ENCODE measurements at regions not wholly inside any gene's neighbourhood (a gene's known extent, or its start where the extent isn't known, plus 50 kb on each side); places are given as distances from the start of the nearest gene placed in this dataset.

DNA sequence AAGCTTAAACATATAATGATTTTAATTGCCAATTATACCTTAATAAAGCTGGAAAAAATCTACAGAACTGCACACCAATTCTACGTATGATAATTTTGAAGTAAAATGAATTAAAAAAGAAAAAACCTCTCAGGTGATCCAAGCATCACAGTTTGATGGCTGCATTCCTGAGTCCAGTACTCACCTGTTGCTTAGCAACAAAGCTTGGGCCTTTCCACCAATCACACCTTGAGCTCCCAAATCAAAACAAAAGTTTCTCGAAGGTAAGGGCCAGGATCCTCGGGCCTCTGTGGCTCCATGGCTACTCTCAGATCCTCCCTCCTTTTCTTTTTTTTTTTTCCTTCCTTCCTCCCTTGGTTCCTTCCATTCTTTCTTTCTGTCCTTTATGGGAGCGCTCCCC lies 137.2 kb upstream of the PCBD1 start:
- no peak for DNase-seq

- DNase-seq = no peak
Observed at GRCh38 chr10:71028066-71028465, 139.7 kb upstream of the PCBD1 start.

DNA sequence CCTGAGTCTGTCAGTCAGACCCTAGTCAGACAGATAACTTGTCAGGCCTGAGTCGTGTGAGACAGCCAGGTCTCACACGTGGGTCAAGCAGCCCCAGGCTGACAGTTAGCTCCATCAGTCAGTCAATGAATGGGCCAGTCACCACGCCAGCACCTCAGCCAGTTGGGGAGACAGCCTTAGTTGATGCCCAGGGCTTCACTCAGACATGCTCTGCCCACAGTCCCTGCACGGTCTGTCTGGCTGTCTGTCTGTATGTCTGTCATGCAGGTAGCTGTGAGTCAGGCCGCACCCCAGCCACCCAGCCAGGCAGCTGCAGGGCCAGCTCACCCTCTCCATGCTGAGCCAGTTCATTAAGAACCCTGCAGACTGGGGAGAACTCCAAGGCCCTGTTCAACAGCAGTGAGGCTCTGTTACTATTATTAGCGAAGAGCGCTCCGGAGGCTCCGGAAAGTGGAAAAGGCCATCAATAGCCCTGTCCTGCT lies 141.1 kb upstream of the PCBD1 start:
- DNase-seq = no peak

GRCh38 chr10:71029907-71030306 lies 141.5 kb upstream of the PCBD1 start:
- DNase-seq = no peak

DNA sequence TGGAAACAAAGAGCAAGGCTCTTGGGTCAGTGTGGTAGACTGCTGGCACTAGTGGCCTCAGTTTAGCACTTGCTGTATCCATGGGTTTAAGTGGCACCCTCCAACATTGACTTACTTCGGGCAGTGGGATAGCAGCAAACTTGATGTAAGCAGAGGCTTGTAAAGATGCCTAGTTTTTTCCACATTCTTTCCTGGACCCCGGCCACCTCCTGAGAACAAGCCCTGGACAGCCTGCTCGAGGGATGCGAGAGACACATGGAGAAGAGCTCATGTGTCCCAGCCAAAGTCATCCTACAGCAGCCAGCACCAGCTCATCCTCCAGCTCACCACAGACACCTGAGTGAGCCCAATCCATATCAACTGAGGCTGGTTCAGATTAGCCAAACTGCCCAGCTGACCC lies 142.7 kb upstream of the PCBD1 start:
- no peak for DNase-seq

DNA sequence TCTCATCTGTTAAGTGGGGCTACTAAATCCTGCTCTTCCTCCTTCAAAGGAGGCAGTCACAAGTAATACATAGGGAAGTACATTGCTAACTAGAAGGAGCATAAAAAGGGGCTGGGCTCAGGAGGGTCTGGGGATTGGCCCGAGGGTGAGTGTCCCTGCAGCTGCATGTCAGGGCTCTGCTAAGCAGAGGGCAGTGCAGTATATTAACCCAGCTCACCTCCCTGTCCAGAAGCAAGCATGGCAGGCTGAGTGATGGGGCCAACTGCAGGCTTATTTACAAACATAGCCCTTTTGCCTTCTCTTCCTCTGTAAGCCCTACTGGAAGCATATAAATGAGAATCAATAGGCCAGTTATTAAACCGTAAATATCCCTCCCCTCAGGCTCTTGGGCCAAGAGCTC lies 143.2 kb upstream of the PCBD1 start:
- DNase-seq = no peak

DNA sequence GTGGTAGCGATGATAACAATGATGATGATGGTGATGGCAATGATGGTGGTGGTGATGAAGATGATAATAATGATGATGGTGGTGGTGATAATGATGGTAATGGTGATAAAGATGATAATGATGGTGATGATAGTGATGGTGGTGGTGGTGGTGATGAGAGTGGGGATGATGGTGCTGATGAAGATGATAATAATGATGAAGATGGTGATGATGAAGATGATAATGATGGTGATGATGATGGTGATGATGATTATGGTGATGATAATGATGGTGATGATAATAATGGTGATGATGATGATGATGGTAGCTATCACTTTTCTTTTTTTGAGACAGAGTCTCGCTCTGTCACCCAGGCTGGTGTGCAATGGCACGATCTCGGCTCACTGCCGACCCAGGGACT lies 144.5 kb upstream of the PCBD1 start:
- DNase-seq = no peak

DNA sequence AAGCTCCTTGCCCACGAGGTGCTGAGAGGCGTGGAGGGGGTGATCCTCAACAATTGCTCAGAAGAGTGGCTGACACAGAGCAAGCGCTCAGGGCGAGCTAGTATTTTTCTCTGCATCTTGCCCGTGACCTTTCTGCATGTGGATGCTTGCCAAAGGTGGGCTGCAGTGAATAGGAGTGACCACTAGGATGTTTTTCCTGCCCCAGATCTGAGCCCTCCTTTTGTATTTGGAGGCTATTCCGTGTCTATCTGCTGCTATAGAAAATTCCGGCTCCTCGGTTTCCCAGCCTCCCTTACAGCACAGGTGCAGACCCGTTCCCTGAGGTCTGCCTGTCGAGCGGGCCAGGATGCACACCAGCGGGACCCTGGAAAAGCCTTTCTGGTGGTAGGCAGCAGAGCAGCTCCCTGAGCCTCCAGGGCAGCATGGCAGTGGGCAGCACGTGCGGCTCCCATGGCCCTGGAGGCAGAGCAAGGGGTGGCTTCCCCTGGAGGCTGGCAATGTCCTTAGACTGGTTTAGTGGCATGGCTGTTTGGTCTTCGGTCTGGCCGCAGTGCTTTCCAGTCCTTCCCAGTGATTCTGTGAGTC lies 145.1 kb upstream of the PCBD1 start:
- DNase-seq = no peak

GRCh38 chr10:71035511-71036296 lies 147.3 kb upstream of the PCBD1 start:
- no peak for DNase-seq

DNA sequence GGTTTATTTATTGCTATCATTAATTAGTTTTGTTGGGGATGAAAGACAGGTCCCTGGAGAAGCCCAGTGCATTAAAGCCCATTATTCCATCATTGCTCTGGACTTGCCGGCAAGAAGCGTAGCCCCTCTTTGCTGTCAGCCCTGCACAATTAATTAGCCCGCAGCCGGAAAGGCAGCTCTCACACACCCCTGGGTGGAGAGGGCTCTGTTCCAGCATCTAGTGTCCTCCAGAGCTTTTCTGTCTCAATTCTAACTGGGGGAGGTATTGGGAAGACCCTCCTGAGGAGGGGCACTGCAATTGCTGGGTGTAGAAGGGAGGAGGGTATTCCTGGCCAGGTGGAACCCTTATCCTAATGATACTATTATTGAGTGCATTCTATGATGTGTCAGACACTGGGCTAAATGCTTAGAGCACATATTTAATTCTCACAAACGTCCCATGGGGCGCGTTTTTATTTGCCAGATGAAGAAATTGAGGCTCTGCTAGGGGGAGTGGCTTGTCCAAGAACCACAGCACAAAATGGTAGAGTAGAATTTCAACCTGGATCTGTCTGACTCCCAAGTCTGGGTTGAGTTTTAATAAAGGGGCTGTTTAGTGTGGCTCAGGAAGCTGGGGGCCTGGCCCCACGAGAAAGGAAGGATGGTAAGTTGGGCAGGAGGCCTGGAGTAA lies 148.1 kb upstream of the PCBD1 start:
- no peak for DNase-seq

DNA sequence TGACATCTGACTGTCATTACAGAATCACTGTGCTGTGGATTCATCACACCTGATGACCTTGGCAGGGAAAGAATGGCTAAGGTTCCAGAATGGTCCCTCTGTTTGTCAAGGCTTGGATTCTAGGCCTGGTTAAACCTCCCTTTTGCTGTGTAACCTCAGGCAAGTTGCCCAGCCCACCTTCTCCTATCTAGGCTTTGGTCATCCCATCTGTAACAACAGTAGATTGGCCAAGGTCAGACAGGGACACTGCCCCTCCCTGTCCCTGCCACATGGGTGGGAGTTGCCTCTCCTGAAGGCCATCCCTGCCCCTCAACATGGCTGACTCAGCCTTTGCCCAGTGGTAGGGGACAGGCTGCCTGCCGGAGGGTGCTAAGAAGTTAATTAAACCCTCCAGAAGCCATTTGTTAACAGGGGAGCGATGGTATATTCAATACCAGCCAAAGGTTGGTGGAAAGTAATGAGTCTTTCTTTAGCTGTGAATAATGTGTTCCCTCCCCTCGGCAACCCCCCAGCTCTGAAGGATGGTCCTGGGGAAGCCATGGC lies 149.8 kb upstream of the PCBD1 start:
- DNase-seq = no peak

DNA sequence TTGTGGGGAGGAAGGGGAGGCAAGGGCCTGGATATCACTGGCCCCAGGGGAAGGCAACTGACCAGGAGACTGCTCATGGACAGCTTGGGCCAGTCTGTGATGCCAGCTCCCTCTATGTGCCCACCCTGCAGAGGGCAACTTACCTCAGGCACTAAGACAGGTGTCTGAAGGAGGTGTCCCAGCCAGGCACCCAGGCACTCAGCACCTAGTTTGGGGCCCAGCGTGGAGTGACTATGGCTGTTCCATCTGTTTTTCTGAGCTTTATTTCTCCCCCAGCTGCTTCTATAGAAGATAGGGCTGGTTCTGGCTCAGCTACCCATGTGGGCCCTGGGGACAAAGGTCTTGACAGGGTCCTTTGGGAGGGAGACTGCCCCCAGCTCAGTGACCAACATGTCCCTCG lies 150.6 kb upstream of the PCBD1 start:
- no peak for DNase-seq

DNA sequence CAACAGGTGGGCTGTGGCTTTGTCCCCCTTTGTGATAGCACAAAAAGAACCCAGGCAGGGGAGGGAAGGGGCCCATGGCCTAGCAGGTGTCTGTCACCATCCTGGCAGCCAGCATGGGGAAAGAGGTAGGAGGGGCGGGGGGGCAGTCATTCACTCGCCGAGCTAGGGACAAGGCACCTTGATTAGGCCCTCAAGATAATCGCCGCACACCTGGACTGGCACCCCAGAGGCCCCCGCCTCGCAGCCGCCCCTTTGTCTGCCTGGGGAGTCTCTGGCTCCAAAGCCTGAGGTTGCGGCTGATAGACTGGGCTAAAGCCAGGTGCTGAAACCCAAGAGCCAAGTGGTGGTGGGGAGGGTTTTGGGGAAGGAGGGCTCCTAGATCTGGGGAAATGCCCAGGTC lies 151.2 kb upstream of the PCBD1 start:
- no peak for DNase-seq

DNA sequence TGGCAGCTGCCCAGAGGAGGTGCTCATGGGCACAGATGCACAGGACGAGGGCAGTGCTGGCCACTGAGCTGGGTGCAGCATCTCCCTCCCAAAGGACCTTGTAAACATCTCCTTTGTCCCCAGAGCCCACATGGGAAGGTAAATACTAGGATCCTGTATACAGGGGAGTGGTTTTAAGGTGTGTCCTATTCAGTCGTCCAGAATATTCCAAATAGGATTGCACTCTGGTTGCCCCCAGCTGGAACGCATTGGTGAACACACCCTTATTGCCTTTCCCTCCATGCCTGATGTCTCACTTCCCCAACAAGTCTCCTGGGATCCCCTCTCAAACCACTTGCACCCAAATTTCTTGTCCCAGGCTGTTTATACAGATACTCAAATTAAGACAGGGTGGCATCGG lies 152.0 kb upstream of the PCBD1 start:
- no peak for DNase-seq

DNA sequence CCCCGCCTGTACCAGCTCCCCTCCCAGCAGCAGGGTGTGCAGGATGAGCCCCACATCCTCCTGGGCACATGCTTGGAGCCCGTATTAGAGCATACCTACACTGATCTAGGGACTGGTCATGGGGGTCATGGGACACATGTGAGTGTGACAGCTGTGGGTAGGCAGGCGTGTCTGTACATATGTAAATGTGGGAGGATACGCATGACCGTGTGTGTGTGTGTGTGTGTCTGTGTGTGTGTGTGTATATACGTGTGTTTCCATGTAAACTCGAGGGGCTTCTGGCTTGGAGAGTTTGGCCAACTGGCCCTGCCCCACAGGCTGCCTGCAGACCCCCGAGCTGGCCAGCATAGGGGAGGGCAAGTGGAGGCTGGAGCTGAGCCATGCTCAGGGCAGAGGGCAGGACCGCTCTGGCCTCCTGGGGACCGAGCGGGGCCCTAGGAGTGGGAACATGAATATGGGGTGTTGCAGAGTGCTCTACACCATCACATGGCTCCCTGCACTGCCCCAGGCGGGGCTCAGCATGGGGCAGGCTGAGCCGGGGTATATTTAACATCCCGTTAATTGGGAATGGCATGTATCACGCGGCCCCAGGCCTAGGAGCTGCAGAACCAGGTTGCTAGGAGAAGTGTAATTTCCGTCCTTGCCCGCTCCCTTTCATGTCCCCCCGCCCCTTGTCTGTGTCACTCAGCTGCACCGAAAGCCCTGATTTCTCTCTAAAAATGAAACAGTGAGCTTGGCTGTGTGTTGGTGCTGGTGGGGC lies 152.7 kb upstream of the PCBD1 start:
- no peak for DNase-seq

- no peak for DNase-seq
Observed at GRCh38 chr10:71042216-71042615, 153.9 kb upstream of the PCBD1 start.

DNA sequence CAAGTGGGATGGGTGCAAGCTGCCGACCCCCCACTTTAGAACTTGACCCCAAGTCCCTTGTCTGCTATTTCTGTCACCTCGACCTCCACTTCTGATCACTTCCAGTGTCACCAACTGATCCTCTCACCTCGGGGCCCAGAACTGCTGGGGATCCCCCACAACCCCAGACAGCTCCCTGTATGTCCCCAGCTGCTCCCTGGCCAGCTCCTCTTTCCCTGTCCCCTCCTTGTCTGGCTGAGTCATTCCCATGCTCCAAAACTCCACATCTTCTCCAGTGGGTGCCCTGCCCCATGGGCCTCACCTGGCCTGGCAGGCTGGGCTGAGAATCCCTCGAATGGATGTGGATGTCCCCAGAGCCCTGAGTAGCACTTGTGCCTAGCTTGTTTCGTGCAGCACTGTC lies 154.3 kb upstream of the PCBD1 start:
- DNase-seq = no peak

GRCh38 chr10:71043858-71044257 lies 155.5 kb upstream of the PCBD1 start:
- no peak for DNase-seq

GRCh38 chr10:71044720-71045119 lies 156.4 kb upstream of the PCBD1 start:
- DNase-seq = no peak

GRCh38 chr10:71045204-71045809 lies 156.9 kb upstream of the PCBD1 start:
- no peak for DNase-seq

GRCh38 chr10:71045936-71046335 lies 157.6 kb upstream of the PCBD1 start:
- no peak for DNase-seq

DNA sequence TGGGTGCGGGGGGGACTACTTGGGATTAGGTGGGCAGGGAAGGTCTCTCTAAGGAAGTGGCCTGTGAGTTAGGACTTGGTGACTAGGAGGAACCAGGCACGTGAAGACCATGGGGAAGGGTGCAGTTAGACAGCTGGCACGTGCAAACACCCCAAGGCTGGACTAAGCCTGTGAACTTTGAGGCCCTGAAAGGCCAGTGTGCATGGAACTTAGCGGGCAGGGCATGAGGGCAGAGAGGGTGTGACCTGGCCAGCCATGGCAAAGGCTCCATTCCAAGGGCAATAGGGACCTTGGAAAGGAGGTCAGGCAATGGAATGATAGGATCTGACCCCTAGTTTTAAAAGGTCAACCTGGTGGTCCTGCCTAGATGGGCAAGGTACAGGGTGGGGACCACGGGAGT lies 158.4 kb upstream of the PCBD1 start:
- no peak for DNase-seq

All from stimulated activated CD8-positive, alpha-beta memory T cell treated with anti-CD3 and anti-CD28 coated beads, Interleukin-4, amount 100 ng/mL, for 48 hours (primary cell).